H1 (cell line): ENCODE measurements at regions not wholly inside any gene's neighbourhood (a gene's known extent, or its start where the extent isn't known, plus 50 kb on each side); places are given as distances from the start of the nearest gene placed in this dataset.

Experiments used
- CTCF ChIA-PET: fragments of 300-600 bp; sonication (Branson Sonifier 250); formaldehyde crosslinking; loops from one replicate; lab custom pipeline; 2021; ENCODE audit not compliant: partially characterized antibody; lab: Charles Lee
- POLR2A ChIA-PET: fragments of 300-600 bp; sonication (Branson Sonifier 250); formaldehyde crosslinking; loops from one replicate; lab custom pipeline; 2021; ENCODE audit warnings: inconsistent platforms; ENCODE audit not compliant: partially characterized antibody; lab: Charles Lee
- DNase-seq, 2 experiments: peaks; one replicate each; pipeline versions ENCODE4 v3.0.0 to v3.0.0-alpha.2; 2010 to 2022; ENCODE audit warnings: low spot score in 2 of 2, low read depth in 1 of 2, mixed read lengths in 1 of 2
- FAIRE-seq: peaks from 2 replicates; lab custom pipeline; 2011; peaks lifted over from hg19 to GRCh38; lab: Jason Lieb, UNC
- H2AFZ ChIP-seq: 2 replicates; pipeline ENCODE4 v1.8.1; 2012; ENCODE audit warnings: low read length, inconsistent platforms
- H2AK5ac ChIP-seq: 2 replicates; pipeline ENCODE4 v1.6.1; 2013; ENCODE audit warnings: low read depth, low read length
- H2BK120ac ChIP-seq: replicated peaks from 2 replicates; pipeline ENCODE3; 2013; ENCODE audit warnings: low read depth, low read length, inconsistent platforms
- H2BK12ac ChIP-seq: 2 replicates; pipeline ENCODE4 v1.6.1; 2013; ENCODE audit warnings: low read depth, low read length
- H2BK15ac ChIP-seq: 2 replicates; pipeline ENCODE4 v1.6.1; 2013; ENCODE audit warnings: low read length
- H2BK20ac ChIP-seq: 2 replicates; pipeline ENCODE4 v1.6.1; 2013; ENCODE audit warnings: low read length
- H2BK5ac ChIP-seq: 2 replicates; pipeline ENCODE4 v1.6.1; 2013; ENCODE audit warnings: low read depth, low read length
- H3K14ac ChIP-seq: 2 replicates; pipeline ENCODE4 v1.6.1; 2013; ENCODE audit warnings: inconsistent platforms; ENCODE audit not compliant: insufficient read length
- H3K18ac ChIP-seq: 2 replicates; pipeline ENCODE4 v1.6.1; 2013; ENCODE audit warnings: low read length; ENCODE audit errors: extremely low read depth
- H3K23ac ChIP-seq: 2 replicates; pipeline ENCODE4 v1.6.1; 2013; ENCODE audit warnings: inconsistent platforms; ENCODE audit not compliant: insufficient read length
- H3K23me2 ChIP-seq: 2 replicates; pipeline ENCODE4 v1.6.1; 2013; ENCODE audit warnings: low read depth, low read length
- H3K27ac ChIP-seq: 2 replicates; pipeline ENCODE4 v1.6.1; 2011; ENCODE audit warnings: low read depth, low read length, inconsistent platforms
- H3K27me3 ChIP-seq, 4 experiments: replicated peaks in 1 of 4; 1 replicate in 1 of 4; 2 replicates in 3 of 4; pipeline versions ENCODE4 v1.6.1 to v1.8.1; 2011 to 2013; ENCODE audit warnings: low read length in 3 of 4, mild to moderate bottlenecking in 3 of 4, inconsistent platforms in 2 of 4, mixed read lengths in 2 of 4, moderate library complexity in 1 of 4; ENCODE audit not compliant: control insufficient read depth in 3 of 4, insufficient read depth in 3 of 4; ENCODE audit errors: extremely low read depth in 1 of 4
- H3K36me3 ChIP-seq, 4 experiments: 2 replicates each; pipeline versions ENCODE4 v1.6.1 to v1.8.1; 2011 to 2013; ENCODE audit warnings: mild to moderate bottlenecking in 4 of 4, low read length in 3 of 4, moderate library complexity in 2 of 4, control low read depth in 1 of 4, inconsistent platforms in 1 of 4; ENCODE audit not compliant: insufficient read depth in 4 of 4, control insufficient read depth in 2 of 4
- H3K4ac ChIP-seq: replicated peaks from 2 replicates; pipeline ENCODE3; 2013; ENCODE audit warnings: low read length, low read depth, mixed read lengths, inconsistent platforms; ENCODE audit not compliant: insufficient read length
- H3K4me1 ChIP-seq, 4 experiments: replicated peaks in 1 of 4; 1 replicate in 1 of 4; 2 replicates in 3 of 4; pipeline versions ENCODE4 v1.6.1 to v1.8.1; 2011 to 2013; ENCODE audit warnings: low read length in 3 of 4, inconsistent platforms in 2 of 4, mixed read lengths in 1 of 4; ENCODE audit not compliant: insufficient read depth in 4 of 4, control insufficient read depth in 3 of 4
- H3K4me2 ChIP-seq, 2 experiments: 2 replicates each; pipeline versions ENCODE4 v1.6.1 to v1.8.1; 2011 to 2013; ENCODE audit warnings: low read depth in 2 of 2, low read length in 2 of 2, control low read depth in 1 of 2, inconsistent platforms in 1 of 2, mild to moderate bottlenecking in 1 of 2; ENCODE audit not compliant: insufficient read depth in 1 of 2
- H3K4me3 ChIP-seq, 4 experiments: fragments of 200-600, 300-600 bp in 1 of 4; sonication (generic), shearing (Covaris generic), sonication (Bioruptor Twin) in 1 of 4; 2 replicates each; pipeline versions ENCODE4 v1.5.1 to v1.8.1; 2011 to 2016; ENCODE audit warnings: low read length in 4 of 4, low read depth in 3 of 4, control low read depth in 2 of 4, inconsistent platforms in 2 of 4, mild to moderate bottlenecking in 2 of 4, mixed read lengths in 1 of 4, moderate library complexity in 1 of 4; ENCODE audit not compliant: insufficient read depth in 2 of 4; ENCODE audit errors: extremely low read depth in 1 of 4
- H3K56ac ChIP-seq: replicated peaks from 2 replicates; pipeline ENCODE3; 2013; ENCODE audit warnings: low read depth, mild to moderate bottlenecking, mixed read lengths, low read length, inconsistent platforms; ENCODE audit not compliant: insufficient read length
- H3K79me1 ChIP-seq: 2 replicates; pipeline ENCODE4 v1.6.1; 2013; ENCODE audit warnings: low read depth, low read length, control low read depth
- H3K79me2 ChIP-seq, 2 experiments: 2 replicates each; pipeline versions ENCODE4 v1.6.1 to v1.8.1; 2012 to 2013; ENCODE audit warnings: low read length in 2 of 2, mild to moderate bottlenecking in 2 of 2, inconsistent platforms in 1 of 2; ENCODE audit not compliant: insufficient read depth in 2 of 2, control insufficient read depth in 1 of 2
- H3K9ac ChIP-seq, 4 experiments: replicated peaks in 1 of 4; 1 replicate in 1 of 4; 2 replicates in 3 of 4; pipeline versions ENCODE4 v1.6.1 to v1.8.1; 2011 to 2013; ENCODE audit warnings: low read depth in 3 of 4, low read length in 3 of 4, control low read depth in 2 of 4, mild to moderate bottlenecking in 2 of 4, moderate library complexity in 2 of 4, inconsistent platforms in 1 of 4; ENCODE audit errors: extremely low read depth in 1 of 4
- H3K9me3 ChIP-seq, 2 experiments: 2 replicates each; pipeline versions ENCODE4 v1.6.1 to v1.8.1; 2012 to 2013; ENCODE audit warnings: mild to moderate bottlenecking in 2 of 2, moderate library complexity in 2 of 2, control low read depth in 1 of 2, inconsistent platforms in 1 of 2, low read depth in 1 of 2, low read length in 1 of 2, mixed read lengths in 1 of 2; ENCODE audit not compliant: insufficient read depth in 2 of 2
- H4K20me1 ChIP-seq, 2 experiments: replicated peaks in 1 of 2; 2 replicates each; pipeline versions ENCODE3 to v1.8.1; 2011 to 2013; ENCODE audit warnings: inconsistent platforms in 2 of 2, low read length in 2 of 2, mild to moderate bottlenecking in 1 of 2; ENCODE audit not compliant: insufficient read depth in 2 of 2, control insufficient read depth in 1 of 2
- H4K5ac ChIP-seq: 2 replicates; pipeline ENCODE4 v1.6.1; 2013; ENCODE audit warnings: low read length, low read depth, mixed read lengths, inconsistent platforms; ENCODE audit not compliant: insufficient read length
- H4K8ac ChIP-seq: 2 replicates; pipeline ENCODE4 v1.8.0; 2013; ENCODE audit warnings: mild to moderate bottlenecking, moderate library complexity, low read length, inconsistent platforms; ENCODE audit not compliant: insufficient read depth; ENCODE audit errors: extremely low read depth
- H4K91ac ChIP-seq: replicated peaks from 2 replicates; pipeline ENCODE3; 2013; ENCODE audit warnings: low read length, mixed read lengths, inconsistent platforms; ENCODE audit not compliant: insufficient read length
- CHD1 ChIP-seq: IDR thresholded peaks from 2 replicates; pipeline ENCODE4 v1.6.1; 2012; ENCODE audit warnings: low read depth, low read length, improper control_type of control experiment
- FOSL1 ChIP-seq: IDR thresholded peaks from 2 replicates; pipeline ENCODE4 v1.6.1; 2011; ENCODE audit warnings: mild to moderate bottlenecking, low read depth, low read length, moderate library complexity; ENCODE audit not compliant: insufficient read depth
- HDAC2 ChIP-seq, 2 experiments: fragments of 300-600 bp in 1 of 2; sonication (generic) in 1 of 2; IDR thresholded peaks; 2 replicates each; pipeline ENCODE4 v1.6.1; 2011 to 2012; ENCODE audit warnings: low read depth in 2 of 2, low read length in 2 of 2, mild to moderate bottlenecking in 2 of 2, moderate library complexity in 2 of 2, borderline replicate concordance in 1 of 2, inconsistent platforms in 1 of 2
- RBBP5 ChIP-seq: IDR thresholded peaks from 2 replicates; pipeline ENCODE4 v1.7.1; 2012; ENCODE audit warnings: low read depth, mild to moderate bottlenecking, inconsistent platforms, low read length, moderate library complexity, borderline replicate concordance
- SIX5 ChIP-seq: IDR thresholded peaks from 2 replicates; pipeline ENCODE4 v1.6.1; 2011; ENCODE audit warnings: mild to moderate bottlenecking, low read depth, low read length
- SRF ChIP-seq: IDR thresholded peaks from 2 replicates; pipeline ENCODE4 v1.6.1; 2011; ENCODE audit warnings: mild to moderate bottlenecking, low read depth, low read length, moderate library complexity
- SUZ12 ChIP-seq: fragments of 200-600 bp; sonication (generic); IDR thresholded peaks from 2 replicates; pipeline ENCODE4 v1.6.1; 2012; ENCODE audit warnings: mild to moderate bottlenecking, inconsistent platforms, low read length, moderate library complexity, mixed read lengths
- TAF7 ChIP-seq: optimal IDR thresholded peaks from 2 replicates; pipeline ENCODE3; 2011; ENCODE audit warnings: low read depth, mild to moderate bottlenecking, inconsistent platforms, low read length, moderate library complexity, borderline replicate concordance
- TBP ChIP-seq: IDR thresholded peaks from 2 replicates; pipeline ENCODE4 v1.6.1; 2011; ENCODE audit warnings: low read depth, low read length, improper control_type of control experiment
- YY1 ChIP-seq: IDR thresholded peaks from 2 replicates; pipeline ENCODE4 v1.6.1; 2011; ENCODE audit warnings: low read depth, mild to moderate bottlenecking, low read length
- ZNF274 ChIP-seq: IDR thresholded peaks from 2 replicates; pipeline ENCODE4 v1.7.0; 2012; ENCODE audit warnings: low read length, borderline replicate concordance; ENCODE audit errors: extremely low read depth
- WGBS, 2 experiments: shearing (Covaris generic) in 1 of 2; methylation state at CpG; one replicate each; pipeline versions ENCODE4 v1.1.6 to v1.1.7; 2013 to 2015; ENCODE audit warnings: low lambda C conversion rate in 2 of 2, mixed read lengths in 2 of 2, inconsistent platforms in 1 of 2, low coverage in 1 of 2, missing lambda C conversion rate in 1 of 2; ENCODE audit not compliant: insufficient replicate concordance in 2 of 2, insufficient coverage in 1 of 2, insufficient read length in 1 of 2; ENCODE audit errors: extremely low coverage in 1 of 2, missing lambda C conversion rate in 1 of 2; 5-methylcytosine and 5-hydroxymethylcytosine counted together
- TF ChIP-seq, protein P1 (sequence below), 3 experiments: IDR thresholded peaks; 1 replicate in 2 of 3; 2 replicates in 1 of 3; pipeline versions ENCODE4 v1.5.1 to v1.6.1; 2011; ENCODE audit warnings: low read length in 3 of 3, mild to moderate bottlenecking in 3 of 3, inconsistent platforms in 2 of 3, low read depth in 1 of 3, moderate library complexity in 1 of 3; ENCODE audit not compliant: insufficient read depth in 1 of 3; ENCODE audit errors: control extremely low read depth in 1 of 3

DNA sequence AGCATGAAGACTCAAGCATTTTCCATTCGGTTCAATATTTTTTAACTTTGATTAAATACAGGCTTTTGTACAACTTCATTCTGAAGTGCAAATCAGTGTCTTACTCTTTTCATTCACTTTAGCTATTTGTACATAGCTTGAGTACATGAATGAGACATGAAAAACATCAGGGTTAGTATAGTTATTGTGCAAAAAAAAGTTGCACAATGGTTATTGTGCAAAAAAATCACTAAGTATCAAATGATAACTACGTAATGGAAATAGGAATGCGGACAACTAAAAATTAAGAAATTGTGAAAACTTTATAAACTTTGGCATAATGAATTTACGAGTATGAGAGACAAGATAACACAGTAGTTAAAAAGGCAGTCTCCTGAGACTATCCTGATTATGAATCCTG is 442.9 kb downstream of the ARL4A start:
- no peak overlapping the region for H3K23ac ChIP-seq
- 81% methylated on average over 4 of the region's 4 CpGs; no CpG with 5 or more reads in 1 of the 2 experiments for WGBS, 2 experiments
- no peaks in the 10 kb centered on the region for H3K79me1 ChIP-seq
- H3K9ac ChIP-seq, result no peak overlapping the region
- H3K27ac ChIP-seq, result no peak overlapping the region
- H2AFZ ChIP-seq, result no peak overlapping the region
- ChIA-PET CTCF (interaction anchor here (0.8 to 2.9 kb wide), 2 partner anchors 12 to 15 kb away, joined by 3 to 14 read pairs; no protein-coding TSS in a partner anchor), POLR2A (no interaction called here)
- no peak overlapping the region for H2BK20ac ChIP-seq
- no peak overlapping the region for H2AK5ac ChIP-seq
- H3K14ac ChIP-seq, result no peak overlapping the region
- no peak overlapping the region for H2BK12ac ChIP-seq
- no peak overlapping the region for H4K91ac ChIP-seq
- H3K79me2 ChIP-seq, result no peaks in the 10 kb centered on the region
- H3K9me3 ChIP-seq, result no peaks in the 10 kb centered on the region
- FAIRE-seq (no peak), DNase-seq (no peak)
- H3K18ac ChIP-seq, result no peak overlapping the region
- no peak overlapping the region for H2BK5ac ChIP-seq
- no peak overlapping the region for H4K5ac ChIP-seq
- H2BK120ac ChIP-seq, result no peak overlapping the region
- no peaks in the 10 kb centered on the region; the same call in 1 of the 2 replicates for H3K23me2 ChIP-seq
- H4K20me1 ChIP-seq, result no peaks in the 10 kb centered on the region
- no peak overlapping the region for H2BK15ac ChIP-seq
- no peak overlapping the region for H3K56ac ChIP-seq
- no peak overlapping the region for H3K4me2 ChIP-seq
- no peaks in the 10 kb centered on the region for H3K36me3 ChIP-seq
- H3K4me1 ChIP-seq, result no peaks in the 10 kb centered on the region
- H4K8ac ChIP-seq, result no peak overlapping the region
- H3K27me3 ChIP-seq, result no peaks in the 10 kb centered on the region
- H3K4ac ChIP-seq, result no peak overlapping the region
- no peak overlapping the region for H3K4me3 ChIP-seq
- no peak for TF ChIP-seq ZNF274
- no peak for TF ChIP-seq SRF
- TF ChIP-seq TBP, result no peak
- no peak for TF ChIP-seq SUZ12
- TF ChIP-seq, protein P1, sequence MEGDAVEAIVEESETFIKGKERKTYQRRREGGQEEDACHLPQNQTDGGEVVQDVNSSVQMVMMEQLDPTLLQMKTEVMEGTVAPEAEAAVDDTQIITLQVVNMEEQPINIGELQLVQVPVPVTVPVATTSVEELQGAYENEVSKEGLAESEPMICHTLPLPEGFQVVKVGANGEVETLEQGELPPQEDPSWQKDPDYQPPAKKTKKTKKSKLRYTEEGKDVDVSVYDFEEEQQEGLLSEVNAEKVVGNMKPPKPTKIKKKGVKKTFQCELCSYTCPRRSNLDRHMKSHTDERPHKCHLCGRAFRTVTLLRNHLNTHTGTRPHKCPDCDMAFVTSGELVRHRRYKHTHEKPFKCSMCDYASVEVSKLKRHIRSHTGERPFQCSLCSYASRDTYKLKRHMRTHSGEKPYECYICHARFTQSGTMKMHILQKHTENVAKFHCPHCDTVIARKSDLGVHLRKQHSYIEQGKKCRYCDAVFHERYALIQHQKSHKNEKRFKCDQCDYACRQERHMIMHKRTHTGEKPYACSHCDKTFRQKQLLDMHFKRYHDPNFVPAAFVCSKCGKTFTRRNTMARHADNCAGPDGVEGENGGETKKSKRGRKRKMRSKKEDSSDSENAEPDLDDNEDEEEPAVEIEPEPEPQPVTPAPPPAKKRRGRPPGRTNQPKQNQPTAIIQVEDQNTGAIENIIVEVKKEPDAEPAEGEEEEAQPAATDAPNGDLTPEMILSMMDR (IDR thresholded peaks at IDR 0.05; ENCODE audit: control extremely low read depth in 1 of 3, insufficient read depth in 1 of 3, low read depth in 1 of 3, low read length in 3 of 3), result no peak
- TF ChIP-seq SIX5, result no peak
- TF ChIP-seq FOSL1, result no peak
- no peak for TF ChIP-seq TAF7
- TF ChIP-seq CHD1, result no peak
- TF ChIP-seq YY1, result no peak
- no peak for TF ChIP-seq RBBP5
- TF ChIP-seq HDAC2 (IDR thresholded peaks at IDR 0.05; ENCODE audit: borderline replicate concordance in 1 of 2, low read depth in 2 of 2, low read length in 2 of 2), result no peak
